Ovary (tissue), 3 donors: ENCODE measurements at regions not wholly inside any gene's neighbourhood (a gene's known extent, or its start where the extent isn't known, plus 50 kb on each side); places are given as distances from the start of the nearest gene placed in this dataset.
A peak's percentile ranks its signal among the peaks of the same experiment; 100 is the strongest.

Experiments
- CTCF ChIP-seq, 3 donors: fragments of 450-650 bp in 2 of 3; fragments of 200-600 bp in 1 of 3; IDR thresholded peaks; one replicate each; pipeline versions ENCODE4 v1.5.1 to v1.8.0; 2016 to 2022; ENCODE audit warnings: antibody characterized with exemption in 3 of 3, mild to moderate bottlenecking in 1 of 3
- EP300 ChIP-seq: sonication (generic); formaldehyde crosslinking; IDR thresholded peaks from one replicate; pipeline ENCODE4 v1.6.1; 2017; ENCODE audit warnings: antibody characterized with exemption
- POLR2A ChIP-seq: fragments of 450-650 bp; IDR thresholded peaks from one replicate; pipeline ENCODE4 v1.6.1; 2017; ENCODE audit warnings: antibody characterized with exemption, mild to moderate bottlenecking, moderate library complexity
- donor health status: DM: no; HTN: no; CAD: no.

- TF ChIP-seq EP300 (peak; percentile 50), POLR2A (no peak), CTCF (IDR thresholded peaks at IDR 0.05) (no peak)
Measured at GRCh38 chr2:217249121-217250012, 389.5 kb upstream of the TNP1 start.
